GM21526 (cell line): ENCODE measurements at regions not wholly inside any gene's neighbourhood (a gene's known extent, or its start where the extent isn't known, plus 50 kb on each side); places are given as distances from the start of the nearest gene placed in this dataset.

Experiments used
- ATAC-seq: cut with Tn5 transposase; IDR thresholded peaks from one replicate; pipeline ENCODE4 v1.9.1; 2021; ENCODE audit warnings: moderate library complexity; ENCODE audit not compliant: unreplicated experiment, low FRiP score

DNA sequence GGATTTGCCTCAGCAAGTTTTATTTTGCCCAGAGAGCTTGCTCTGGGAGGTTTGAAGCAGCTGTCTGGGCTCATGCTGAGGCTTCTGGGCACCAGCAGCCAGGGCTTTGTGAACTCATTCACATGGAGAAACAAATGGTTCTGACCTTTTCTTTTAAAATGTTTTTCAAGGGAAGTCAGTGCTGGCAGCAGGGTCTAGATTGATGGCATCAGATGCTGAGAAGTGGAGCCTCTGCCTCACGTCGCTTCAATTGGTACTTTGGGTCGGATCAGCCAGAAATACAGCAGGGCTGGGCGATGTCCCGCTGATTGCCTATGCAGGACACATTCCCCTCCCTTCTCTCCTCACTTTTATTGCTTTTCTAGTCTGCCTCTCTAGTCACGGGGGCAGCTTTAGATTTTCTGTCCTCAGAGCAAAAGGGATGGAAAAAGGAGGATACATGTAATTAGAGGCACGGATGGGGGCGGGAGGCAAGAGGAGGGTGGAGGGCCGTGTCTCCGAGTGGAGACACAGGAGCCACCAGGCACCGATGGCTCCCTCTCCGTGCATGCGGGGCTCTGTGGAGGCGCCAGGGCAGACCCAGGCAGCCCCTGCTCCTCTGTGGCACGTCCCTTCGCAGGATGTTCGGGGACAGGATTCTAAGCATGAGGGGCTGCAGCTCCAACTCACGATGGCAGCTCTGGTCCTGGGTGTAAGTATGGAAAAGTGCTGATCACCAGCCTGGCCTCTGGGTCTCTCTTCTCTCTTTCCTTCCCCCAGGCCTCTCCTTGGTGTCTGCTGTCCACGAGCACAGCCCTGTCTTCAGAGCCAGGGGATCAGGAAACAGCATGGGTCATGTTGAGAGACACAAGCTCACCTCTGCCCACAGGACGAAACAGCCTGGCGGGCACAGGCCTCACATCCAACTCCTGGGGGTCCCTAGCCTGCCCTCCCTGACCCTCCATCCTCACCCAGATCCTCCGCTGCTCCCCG is 116.1 kb downstream of the FAM43A start:
- no peak for ATAC-seq

DNA sequence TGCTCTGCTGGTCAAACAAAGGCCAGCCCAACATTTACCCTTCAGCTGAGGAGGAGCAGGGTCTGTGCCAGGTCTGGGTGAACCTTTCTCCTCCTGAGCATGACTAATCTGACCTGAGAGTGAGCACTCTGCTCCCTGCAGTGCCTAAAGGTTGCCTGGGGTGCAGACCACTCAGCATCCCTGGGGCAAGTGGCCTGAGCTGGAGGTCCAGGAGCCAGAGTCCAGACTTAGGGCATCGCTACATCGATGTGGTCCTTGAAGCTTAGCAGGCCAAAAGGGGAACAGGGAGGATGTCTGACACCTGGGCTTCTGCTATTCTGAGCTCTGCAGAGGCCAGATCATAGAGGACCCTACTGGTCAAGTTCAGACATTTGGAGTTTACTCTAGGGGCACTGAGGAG is 119.1 kb downstream of the FAM43A start:
- ATAC-seq, result no peak

- no peak for ATAC-seq
Observed at GRCh38 chr3:194805546-194805945, 119.9 kb downstream of the FAM43A start.

DNA sequence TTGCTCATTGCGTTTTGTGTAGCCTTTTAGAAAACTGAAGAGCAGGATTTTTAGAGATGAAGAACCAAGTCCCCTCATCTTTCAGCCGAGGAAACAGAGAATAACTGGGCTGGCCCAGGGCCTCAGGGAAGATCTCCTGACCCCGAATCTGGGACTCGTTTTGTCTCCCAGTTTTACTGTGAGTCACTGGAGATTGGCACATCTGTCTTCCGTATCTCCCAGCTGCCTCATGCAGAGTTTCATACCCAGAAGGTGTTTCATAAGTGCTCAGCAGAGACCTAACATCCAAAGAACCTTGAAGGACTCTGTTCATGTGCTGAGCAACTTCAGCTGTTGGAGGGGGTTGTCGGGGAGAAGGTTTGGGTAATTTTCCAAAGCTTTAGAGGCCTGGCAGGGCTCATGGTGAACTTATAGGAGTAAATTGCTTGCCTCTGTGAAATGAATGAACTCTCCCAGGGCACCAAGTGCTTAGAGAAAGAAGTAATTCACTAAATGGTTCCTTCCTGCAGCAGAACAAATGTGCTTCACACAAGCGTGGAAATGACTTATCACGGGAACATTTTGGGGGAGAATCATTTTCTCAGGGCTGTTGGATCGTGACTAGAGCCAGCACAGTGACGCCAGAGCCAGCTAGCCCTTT is 121.4 kb downstream of the FAM43A start:
- no peak for ATAC-seq

GRCh38 chr3:194808640-194809097 is 123.0 kb downstream of the FAM43A start:
- ATAC-seq, result no peak

DNA sequence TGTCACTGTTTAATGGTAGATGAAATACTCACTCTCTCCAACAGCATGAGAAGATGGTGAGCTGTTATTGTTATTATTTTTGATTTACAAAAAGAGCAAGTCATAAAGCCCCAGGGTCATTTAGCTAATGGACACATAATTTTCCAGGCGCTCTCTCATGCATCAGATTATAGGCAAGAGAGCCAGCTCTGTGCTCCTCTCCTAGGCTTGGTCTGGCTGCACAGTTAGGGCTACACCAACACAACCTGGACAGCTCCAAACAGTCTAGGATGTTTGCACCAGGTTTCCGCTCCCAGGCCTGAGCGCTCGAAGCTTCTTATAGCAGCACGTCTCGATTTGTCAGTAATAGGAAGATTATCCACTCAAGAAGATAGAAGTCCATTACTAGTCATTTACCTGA is 123.7 kb downstream of the FAM43A start:
- no peak for ATAC-seq

DNA sequence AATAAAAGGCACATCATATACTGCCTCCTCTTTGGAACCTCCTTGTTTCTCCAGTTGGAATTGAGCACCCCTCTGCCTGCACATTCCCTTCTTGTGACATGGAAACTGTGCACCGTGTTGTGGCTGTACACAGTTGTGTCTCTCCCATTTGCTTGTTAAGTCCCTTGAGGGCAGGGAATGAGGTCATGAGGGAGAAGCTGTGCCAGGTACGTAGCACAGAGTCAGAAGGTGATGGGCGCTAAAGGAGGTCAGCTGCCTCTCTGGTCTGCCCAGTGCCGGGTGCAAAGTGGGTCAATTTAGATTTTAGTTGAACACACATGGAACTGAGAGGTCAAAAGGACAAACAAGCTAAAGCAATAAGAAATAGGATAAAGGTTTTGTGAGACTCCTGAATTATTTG is 124.4 kb downstream of the FAM43A start:
- ATAC-seq, result no peak

DNA sequence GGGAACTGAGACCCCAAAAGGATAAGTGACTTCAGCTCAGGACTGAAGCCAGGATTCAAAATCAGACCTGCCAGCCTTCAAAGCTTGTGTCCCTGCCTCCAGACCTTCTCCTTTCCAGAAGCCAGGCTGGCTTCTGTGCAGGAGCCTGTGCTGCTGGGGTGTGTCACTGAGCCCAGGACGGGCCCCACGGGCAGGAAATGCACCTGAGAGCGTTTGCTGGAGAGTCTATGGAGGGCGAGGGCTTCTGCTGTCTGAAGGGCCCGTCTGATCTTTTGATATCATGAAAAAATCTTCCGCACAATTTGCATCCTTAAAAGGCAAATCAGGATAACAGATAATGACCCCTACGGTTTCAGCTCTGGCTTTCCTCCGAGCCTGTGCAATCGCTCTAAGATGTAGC is 125.4 kb downstream of the FAM43A start:
- ATAC-seq, result no peak

DNA sequence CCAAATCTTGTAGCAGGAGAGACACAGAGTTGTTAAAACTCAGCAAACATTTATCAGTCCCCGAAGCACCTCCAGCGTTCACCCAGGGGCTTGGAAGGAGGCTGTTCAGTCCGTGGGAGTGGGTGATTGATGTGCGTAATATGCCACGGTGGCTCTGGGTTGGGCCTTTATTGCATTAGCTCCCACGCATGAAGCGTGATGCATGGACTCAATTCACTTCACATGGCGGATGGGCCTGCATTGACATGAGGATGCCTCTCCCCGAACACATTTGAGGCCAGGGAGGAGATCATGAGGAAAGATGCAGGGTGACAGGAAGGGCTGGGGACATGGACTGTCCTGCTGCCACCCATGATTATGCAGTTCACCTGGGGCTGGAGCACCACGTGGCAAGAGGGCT is 126.5 kb downstream of the FAM43A start:
- ATAC-seq, result no peak

DNA sequence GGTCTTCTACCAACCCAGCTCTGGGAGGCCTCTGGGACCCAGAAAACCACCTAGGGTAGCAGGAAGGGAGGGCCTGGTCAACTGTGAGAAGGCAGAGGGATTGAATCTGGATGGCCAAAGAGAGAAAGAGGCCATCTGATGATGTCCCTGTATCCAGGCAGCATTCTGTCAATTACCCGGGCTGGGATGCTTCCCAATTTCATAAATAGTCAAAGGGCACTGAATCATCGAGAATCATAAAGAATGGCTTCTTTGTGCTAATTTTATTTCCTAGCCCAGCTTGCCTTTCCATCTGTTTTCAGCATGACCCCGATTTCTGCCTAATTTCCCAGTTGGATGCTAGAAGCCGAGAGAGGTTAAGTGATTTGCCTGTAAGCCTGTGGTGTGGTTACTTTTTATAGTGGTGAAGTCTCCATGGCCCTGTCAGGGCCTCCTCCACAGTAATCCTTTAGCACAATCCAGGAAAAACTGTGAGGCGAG is 129.2 kb downstream of the FAM43A start:
- ATAC-seq, result no peak

DNA sequence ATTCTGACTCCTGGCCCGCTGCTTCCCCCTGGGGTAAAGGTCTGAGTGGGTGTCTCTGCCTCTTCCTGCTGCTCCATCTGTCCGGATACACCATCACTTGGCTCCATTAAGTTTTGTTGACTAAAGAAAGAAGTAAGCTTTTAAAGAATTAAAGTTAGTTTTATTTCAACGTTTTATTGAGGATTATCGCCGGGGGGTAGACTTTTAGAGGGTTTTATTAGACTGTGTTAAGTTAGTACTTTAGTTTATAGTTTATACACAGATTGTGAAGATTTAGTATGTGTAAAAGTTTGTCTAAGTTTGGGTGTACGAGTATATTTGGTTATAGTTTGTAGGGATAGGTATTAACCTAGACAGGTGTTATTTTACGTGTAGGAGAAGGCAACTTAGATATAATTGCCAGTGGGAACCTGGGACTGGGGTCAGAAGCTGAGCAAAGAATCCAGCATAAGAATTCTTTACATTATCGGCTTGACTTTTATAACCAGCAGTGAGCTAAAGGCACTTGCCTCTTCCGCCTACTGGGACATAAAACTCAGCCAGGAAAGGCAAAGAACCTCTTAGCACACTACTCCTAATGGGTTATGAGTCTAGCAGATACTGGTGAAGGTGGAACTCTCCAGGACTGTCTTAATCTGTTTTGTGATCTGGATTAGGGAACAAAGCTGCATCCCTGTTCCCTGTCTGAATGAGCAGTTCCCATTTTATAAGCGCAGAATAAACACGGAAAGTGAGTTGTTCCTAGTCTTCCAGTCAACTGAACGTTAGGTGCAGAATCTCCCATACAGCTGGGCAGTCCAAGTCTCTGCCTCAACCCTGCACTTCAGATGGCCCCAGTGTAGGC is 131.3 kb downstream of the FAM43A start:
- ATAC-seq, result no peak

- ATAC-seq, result no peak
Observed at GRCh38 chr3:194817592-194817930, 131.9 kb downstream of the FAM43A start.

DNA sequence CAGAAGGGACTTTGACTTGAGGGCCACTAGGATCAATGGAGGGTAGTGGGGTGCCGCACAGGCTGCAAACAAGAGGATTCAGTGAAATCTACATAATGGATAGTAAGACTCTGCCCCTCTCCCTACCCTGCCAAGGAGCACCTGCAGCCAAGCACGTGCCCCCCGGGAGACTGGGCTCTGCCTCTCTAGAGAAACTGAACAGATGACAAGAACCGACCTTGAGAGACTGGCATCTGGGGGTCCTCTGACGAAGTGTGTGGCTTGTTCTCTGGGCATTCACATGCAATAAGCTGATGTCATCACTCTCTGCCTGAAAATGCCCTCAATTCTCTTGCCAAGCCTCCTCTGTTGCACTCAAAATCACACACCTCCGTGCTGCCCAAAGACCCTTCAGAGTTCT is 132.3 kb downstream of the FAM43A start:
- no peak for ATAC-seq

- ATAC-seq, result no peak
Observed at GRCh38 chr3:194824100-194824499, 138.4 kb downstream of the FAM43A start.

DNA sequence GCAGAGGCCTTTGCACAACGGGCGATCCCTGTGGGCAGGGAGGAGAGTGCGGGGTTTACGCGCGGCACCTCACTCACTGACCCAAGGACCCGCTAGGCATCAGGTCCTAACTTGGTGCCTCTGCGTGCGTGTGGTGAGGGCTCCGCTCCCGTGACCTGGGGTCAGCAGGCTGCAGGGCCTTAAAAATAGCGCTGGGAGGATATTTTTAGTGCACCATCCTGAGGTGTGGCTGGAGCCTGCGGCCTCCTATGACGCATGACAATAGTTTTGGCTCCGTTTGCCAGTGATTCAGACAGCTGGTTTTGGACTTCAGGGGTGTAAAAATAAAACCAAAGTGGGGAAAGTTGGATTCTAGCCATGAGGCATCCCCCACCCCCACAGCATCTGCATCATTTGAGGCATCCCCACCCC is 139.0 kb downstream of the FAM43A start:
- ATAC-seq, result no peak

- ATAC-seq, result no peak
Observed at GRCh38 chr3:194826594-194826993, 140.9 kb downstream of the FAM43A start.

DNA sequence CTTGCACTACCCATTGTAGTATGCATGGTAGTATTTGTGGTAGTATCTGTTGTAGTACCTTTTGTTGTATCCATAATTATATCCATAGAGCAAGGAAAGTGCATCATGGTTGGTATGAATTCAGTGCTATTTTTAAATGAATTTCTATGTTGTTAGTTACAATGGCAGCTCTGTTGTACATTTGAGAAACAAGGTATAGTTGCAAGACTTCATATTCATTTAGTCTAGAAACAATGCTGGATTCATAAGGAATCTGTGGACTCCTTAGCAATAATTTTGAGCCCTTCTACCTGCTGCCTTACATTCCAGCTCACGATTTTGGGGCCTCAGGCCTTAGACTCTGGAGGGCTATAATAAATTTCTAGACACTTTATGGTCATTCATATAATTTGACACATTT is 141.8 kb downstream of the FAM43A start:
- ATAC-seq, result no peak

GRCh38 chr3:194828116-194828515 is 142.4 kb downstream of the FAM43A start:
- ATAC-seq, result no peak

- no peak for ATAC-seq
Observed at GRCh38 chr3:194828926-194829325, 143.2 kb downstream of the FAM43A start.

- ATAC-seq, result no peak
Observed at GRCh38 chr3:194830401-194830800, 144.7 kb downstream of the FAM43A start.

- ATAC-seq, result no peak
Observed at GRCh38 chr3:194830978-194831377, 145.3 kb downstream of the FAM43A start.
